ENCODE measurements at regions not wholly inside any gene's neighbourhood (a gene's known extent, or its start where the extent isn't known, plus 50 kb on each side); places are given as distances from the start of the nearest gene placed in this dataset.

- no peaks in the 10 kb centered on the region for H3K36me3 ChIP-seq (ENCODE audit: low read depth)
- intact Hi-C loops (cut with DNase I, micrococcal nuclease) = no loop called here
- H3K9me3 ChIP-seq = no peaks in the 10 kb centered on the region
- no peak for DNase-seq
- no peak for ATAC-seq
- no peak overlapping the region for H3K4me3 ChIP-seq
- no peak for TF ChIP-seq CTCF (IDR thresholded peaks at IDR 0.05)
- H3K4me1 ChIP-seq (ENCODE audit: low read depth) = no peaks in the 10 kb centered on the region
Measured at GRCh38 chr2:58501371-58502160, 260.4 kb upstream of the FANCL start.

GRCh38 chr2:58497168-58497567 is 256.0 kb upstream of the FANCL start:
- intact Hi-C loops (cut with DNase I, micrococcal nuclease) = no loop called here
- no peak for TF ChIP-seq CTCF (IDR thresholded peaks at IDR 0.05)
- DNase-seq (no peak), ATAC-seq (no peak)
- H3K4me3 ChIP-seq = no peak overlapping the region
- no peaks in the 10 kb centered on the region for H3K4me1 ChIP-seq (ENCODE audit: low read depth)
- no peaks in the 10 kb centered on the region for H3K9me3 ChIP-seq
- no peaks in the 10 kb centered on the region for H3K36me3 ChIP-seq (ENCODE audit: low read depth)

- ATAC-seq = no peak
- intact Hi-C loops (cut with DNase I, micrococcal nuclease) = no loop called here
- Histone ChIP-seq H3K4me1 (ENCODE audit: low read depth) (no peaks in the 10 kb centered on the region), H3K4me3 (no peak overlapping the region), H3K36me3 (ENCODE audit: low read depth) (no peaks in the 10 kb centered on the region), H3K9me3 (no peaks in the 10 kb centered on the region)
- DNase-seq = no peak
- TF ChIP-seq CTCF (IDR thresholded peaks at IDR 0.05) = no peak
Measured at GRCh38 chr2:58495806-58496205, 254.7 kb upstream of the FANCL start.

- intact Hi-C loops (cut with DNase I, micrococcal nuclease) = no loop called here
- H3K36me3 ChIP-seq (ENCODE audit: low read depth) = no peaks in the 10 kb centered on the region
- no peak for TF ChIP-seq CTCF (IDR thresholded peaks at IDR 0.05)
Measured at GRCh38 chr2:58494071-58494501, 253.0 kb upstream of the FANCL start.

GRCh38 chr2:58484629-58485028 is 243.5 kb upstream of the FANCL start:
- TF ChIP-seq CTCF (IDR thresholded peaks at IDR 0.05) = no peak
- H3K4me3 ChIP-seq = no peak overlapping the region
- ATAC-seq (no peak), DNase-seq (no peak)
- no peaks in the 10 kb centered on the region for H3K4me1 ChIP-seq (ENCODE audit: low read depth)
- intact Hi-C loops (cut with DNase I, micrococcal nuclease) = no loop called here
- H3K36me3 ChIP-seq (ENCODE audit: low read depth) = no peaks in the 10 kb centered on the region
- no peaks in the 10 kb centered on the region for H3K9me3 ChIP-seq

More at GRCh38 chr2:58494071-58494501, 253.0 kb upstream of the FANCL start:
- no peak for ATAC-seq
- no peaks in the 10 kb centered on the region for H3K4me1 ChIP-seq (ENCODE audit: low read depth)
- H3K9me3 ChIP-seq = no peaks in the 10 kb centered on the region
- H3K4me3 ChIP-seq = no peak overlapping the region
- no peak for DNase-seq
